ENCODE measurements at regions not wholly inside any gene's neighbourhood (a gene's known extent, or its start where the extent isn't known, plus 50 kb on each side); places are given as distances from the start of the nearest gene placed in this dataset.

DNA sequence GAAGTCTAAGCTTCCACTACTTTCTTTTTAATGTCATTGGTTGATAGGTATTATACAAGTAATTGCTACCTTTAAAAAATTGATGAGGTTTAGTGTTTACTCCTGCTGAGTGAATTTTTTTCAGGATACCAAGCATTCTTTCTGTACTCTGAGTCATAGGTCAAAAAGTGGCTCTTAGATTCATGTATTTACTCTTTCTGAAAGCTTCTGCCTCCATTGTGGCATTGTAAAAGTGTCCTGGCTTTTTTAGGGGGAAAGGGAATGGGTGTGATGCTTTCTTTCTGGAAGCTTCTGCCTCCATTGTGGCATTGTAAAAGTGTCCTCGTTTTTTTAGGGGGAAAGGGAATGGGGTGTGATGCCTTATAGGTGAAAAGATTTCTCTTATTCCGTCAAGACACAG lies 286.5 kb downstream of the LPIN1 start:
- no peak for FAIRE-seq

DNA sequence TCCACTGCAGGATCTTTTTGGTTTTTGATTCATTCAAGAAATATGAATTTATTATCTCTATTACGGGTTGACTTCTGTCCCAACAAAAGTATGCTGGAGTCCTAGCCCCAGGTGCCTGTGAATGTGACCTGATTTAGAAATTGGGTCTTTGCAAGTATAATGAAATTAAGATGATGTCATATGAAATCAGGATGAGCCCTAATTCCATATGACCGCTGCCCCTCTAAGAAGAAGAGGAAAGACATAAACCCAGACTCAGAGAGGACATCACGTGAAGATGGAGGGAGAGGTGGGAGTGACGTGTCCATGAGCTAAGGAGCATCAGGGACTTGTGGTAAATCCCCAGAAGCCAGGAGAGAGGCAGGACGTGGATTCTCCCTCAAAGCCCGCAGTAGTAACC lies 287.1 kb downstream of the LPIN1 start:
- FAIRE-seq, result no peak

DNA sequence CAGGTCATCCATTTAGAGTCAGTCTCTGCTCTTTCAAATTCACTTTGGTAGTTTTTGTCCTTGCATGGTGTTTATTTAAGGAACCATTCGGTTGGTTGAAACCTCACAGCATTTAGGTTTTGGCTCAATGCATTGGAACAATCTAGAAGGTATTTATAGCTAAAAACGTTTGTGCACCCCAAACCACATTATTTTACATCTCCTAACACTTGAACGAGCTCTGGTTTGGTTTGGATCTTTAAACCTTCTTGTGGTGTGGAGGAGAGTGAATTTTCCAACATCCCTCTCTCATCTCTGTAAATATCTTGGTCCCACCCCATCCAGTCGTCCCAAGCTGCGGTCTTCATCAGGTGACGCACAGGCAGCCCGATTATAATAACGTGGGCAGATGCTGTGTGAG lies 287.9 kb downstream of the LPIN1 start:
- no peak for FAIRE-seq

DNA sequence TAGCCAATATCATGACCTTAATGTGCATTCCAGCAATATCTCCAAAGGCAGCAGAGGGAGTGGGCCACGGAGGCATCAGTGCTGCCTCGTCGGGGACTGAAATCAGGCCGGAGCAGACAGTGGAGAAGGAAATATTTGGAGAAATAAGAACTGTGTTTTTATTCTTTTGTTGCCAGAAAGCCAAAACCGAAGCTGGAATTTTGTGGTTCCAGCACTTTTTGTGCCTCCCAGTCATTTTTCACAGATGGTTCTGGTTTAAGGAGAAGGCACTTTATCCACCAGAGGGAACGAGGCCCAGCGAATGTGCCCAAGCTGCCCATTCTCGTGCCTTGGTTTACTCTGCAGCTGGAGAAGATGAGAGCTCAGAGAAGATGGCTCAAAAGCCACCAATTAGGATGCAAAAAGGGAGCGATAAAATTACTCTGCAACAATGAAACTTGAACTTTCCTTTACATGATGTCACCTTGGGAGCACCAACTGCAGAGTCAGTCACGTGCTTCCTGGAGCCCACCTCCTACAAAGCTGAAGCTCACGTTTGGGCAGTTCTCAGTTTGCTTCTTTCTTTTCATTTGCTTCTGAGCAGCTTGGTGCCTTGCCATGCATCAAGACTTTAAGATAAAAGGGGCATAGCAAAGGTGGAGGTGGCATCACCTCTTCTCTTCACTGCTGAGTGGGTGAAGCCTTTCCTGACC lies 288.7 kb downstream of the LPIN1 start:
- no peak for FAIRE-seq

DNA sequence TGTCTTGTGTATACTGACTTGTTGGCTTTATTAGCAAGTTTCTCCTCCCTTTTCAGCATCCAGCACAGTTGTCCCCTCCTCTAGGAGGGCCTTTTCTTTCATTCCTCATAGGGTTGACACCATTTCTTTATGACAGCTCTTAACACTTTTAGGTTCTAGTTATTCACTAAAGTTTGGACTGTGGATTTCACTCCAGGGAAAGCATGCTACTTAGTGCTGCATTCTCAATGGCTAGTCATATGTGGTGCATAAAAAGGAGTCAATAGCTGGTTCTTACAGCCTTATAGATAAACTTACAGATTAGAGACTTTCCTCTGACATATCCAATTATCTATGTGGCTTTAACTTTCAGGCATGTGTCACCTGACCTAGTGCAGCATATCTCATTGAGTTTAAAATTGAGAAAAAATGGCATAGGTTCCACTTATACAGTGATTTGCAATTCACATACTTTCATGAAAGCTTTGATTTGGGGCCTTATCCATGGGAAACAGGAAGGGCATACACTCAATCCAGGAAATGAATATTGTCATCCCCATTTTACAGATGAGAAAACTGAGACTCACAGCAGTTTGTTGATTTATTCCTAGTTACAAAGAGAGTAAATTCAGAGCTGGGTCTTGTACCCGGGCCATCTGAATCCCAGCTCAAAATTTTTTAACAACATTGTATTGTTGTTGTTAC lies 289.7 kb downstream of the LPIN1 start:
- no peak for FAIRE-seq

GRCh38 chr2:12036640-12036983 lies 290.2 kb downstream of the LPIN1 start:
- no peak for FAIRE-seq

DNA sequence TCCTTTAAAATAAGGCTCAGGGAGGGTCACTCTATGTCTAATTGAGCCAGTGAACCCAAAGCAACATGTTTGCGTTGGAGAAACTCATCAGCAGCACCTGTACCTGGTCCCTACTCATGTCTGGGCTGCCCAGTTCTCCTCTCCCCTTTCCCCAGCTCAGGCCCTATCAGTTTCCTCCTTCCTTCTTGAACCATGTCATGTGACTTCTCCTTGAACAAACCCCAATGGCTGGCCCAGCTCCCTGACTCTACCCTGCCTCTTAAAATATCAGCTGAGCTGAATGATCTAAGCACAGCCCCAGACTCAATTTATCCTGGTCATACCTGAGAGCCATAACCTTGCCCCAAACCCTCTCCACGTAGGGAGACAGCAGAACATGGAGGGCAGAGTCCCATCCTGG lies 290.9 kb downstream of the LPIN1 start:
- no peak for FAIRE-seq

GRCh38 chr2:12041236-12041635 lies 294.8 kb downstream of the LPIN1 start:
- no peak for FAIRE-seq

DNA sequence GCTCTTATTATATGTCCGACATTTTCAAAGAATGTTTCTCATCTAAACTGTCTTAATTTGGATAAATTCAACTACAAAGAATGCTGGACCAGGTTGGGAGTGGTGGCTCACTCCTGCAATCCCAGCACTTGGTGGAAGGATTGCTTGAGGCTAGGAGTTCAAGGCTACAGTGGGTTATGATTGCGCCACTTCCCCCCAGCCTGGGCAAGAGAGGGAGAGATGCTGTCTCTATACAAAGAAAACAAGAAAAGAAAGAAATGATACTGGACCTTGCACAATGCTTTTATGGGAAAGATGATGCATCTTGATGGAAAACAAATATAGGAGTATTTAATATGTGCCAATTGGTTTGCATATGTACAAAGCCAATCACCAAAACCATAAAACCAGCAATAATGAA lies 296.7 kb downstream of the LPIN1 start:
- no peak for FAIRE-seq

DNA sequence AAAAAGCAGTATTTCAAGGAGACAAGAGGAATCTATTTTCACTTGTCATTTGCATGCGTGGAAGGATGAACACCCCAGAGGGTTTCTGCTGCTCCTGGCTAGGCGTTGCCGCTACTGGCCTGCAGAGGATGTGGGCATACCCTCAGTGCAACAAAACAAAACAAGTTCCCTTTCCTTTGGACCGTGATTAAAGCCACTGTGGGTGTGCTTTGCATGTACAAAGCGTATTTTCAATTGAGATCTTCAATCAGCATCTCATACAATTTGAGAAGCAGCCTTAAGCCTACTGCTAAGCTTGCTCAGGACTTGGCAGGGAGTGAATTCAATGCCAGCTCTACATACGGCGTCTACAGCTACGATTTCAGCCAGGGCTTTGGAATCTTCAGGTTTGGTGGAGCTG lies 298.4 kb downstream of the LPIN1 start:
- FAIRE-seq, result no peak

GRCh38 chr2:12045864-12046291 lies 299.4 kb downstream of the LPIN1 start:
- FAIRE-seq, result no peak

- no peak for FAIRE-seq
Measured at GRCh38 chr2:12046641-12047040, 300.2 kb downstream of the LPIN1 start.

DNA sequence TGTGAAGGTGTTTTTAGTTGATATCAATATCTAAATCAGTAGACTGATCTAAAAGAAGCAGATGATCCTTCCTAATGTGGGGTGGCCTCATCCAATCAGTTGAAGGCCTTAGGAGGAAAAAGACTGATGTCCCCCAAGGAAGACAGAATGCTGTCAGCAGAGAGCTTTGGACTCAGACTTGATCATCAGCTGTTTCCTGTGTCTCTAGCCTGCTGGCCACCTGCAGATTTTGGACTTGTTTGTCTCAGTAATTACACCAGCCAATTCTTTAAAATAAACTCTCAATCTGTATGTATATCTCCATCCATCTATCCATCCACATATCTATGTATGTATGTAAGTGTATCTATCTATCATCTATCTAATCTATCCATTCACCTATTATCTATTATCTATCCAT lies 301.3 kb downstream of the LPIN1 start:
- no peak for FAIRE-seq

- FAIRE-seq, result no peak
Measured at GRCh38 chr2:12048550-12048949, 302.1 kb downstream of the LPIN1 start.

DNA sequence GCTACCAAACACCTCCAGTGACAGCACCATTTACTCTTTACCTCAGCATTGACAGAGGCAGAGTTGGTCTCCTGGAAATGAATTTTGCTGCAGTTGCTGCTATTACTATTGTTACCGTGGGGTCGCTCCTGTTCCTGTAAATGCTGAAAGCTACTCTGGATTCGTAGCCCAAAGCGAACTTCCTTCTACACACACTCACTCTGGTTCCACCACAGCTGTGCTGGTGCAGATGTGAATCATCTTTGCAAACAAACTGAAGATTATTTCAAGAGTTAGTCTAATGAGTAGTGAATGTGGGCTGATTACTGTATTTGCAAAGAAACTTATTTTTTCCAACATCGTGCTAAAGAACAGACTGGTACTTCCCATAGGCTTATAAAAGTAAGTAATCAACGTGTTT lies 304.0 kb downstream of the LPIN1 start:
- no peak for FAIRE-seq

GRCh38 chr2:12051831-12052230 lies 305.4 kb downstream of the LPIN1 start:
- FAIRE-seq, result no peak

- no peak for FAIRE-seq
Measured at GRCh38 chr2:12052796-12053195, 306.4 kb downstream of the LPIN1 start.

- no peak for FAIRE-seq
Measured at GRCh38 chr2:12054956-12055618, 308.7 kb downstream of the LPIN1 start.

DNA sequence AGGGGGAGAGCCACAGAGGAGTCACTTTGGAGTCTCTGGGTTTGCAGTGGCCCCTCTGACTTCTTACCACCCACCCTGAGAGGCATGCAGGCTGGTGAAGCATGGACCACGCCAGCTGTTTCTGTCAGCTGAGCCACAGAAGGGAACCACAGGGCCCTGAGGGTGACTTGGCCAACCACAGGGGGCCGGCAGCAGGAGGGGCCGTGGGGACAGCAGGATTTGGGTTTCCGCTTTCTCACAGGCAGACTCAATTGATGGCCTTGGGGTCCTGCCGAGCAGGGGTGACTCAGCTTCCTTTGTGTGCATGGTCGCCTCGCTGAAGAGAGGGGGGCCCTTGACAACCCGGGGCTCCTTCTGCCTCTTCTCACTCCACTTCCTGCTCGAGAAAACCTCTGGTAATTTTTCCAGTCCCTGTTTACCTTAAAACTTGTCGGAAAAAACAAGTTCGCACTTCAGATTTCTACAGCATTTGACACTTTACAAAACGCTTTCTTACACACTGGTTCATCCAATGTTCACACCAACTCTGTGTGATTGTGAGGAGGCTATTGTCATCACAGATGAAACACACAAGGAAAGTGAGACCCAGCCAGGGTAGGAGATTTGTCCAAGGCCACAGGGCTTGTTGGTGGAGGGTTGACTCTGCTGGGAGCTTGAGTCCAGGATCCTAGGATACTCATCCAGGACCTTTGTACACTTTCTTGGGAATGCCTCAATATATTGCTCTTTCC lies 311.2 kb downstream of the LPIN1 start:
- no peak for FAIRE-seq

DNA sequence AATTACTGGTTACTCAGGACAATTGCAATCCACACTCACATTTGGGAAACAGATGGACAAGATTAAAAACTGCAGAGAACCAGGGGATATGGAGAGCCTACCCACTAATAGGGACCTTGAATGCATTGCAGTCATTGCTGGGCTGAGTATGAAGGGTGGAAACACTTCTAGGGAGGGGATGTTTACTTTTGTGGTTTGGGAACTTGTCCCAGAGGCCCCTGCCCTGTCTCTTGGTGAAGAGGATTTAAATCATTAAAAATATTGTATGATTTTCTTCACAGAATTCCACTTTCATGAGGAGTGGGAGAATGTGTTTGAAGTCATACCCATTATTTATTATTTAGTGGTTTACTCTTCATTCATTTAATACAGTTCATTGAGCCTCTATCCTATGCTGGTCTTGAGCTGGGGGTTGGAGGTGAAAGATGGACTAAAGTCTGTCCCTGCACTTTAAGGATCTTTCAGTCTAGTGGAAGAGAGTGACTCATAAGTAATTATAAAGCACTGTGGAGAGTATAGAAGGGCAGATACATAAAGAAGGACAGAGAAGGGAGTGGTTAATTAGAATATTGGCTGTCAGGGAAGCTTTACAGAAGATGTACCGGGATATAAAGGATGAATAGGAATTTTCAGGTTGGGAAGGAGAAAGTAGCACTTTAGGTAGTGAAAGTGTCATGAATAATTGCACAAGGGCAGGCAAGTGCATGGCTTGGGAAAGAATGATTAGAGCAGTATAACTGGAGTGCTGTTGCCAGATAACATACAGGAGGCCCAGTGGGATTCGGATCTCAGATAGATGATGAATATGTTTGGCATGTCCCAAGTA lies 313.4 kb downstream of the LPIN1 start:
- FAIRE-seq, result no peak

DNA sequence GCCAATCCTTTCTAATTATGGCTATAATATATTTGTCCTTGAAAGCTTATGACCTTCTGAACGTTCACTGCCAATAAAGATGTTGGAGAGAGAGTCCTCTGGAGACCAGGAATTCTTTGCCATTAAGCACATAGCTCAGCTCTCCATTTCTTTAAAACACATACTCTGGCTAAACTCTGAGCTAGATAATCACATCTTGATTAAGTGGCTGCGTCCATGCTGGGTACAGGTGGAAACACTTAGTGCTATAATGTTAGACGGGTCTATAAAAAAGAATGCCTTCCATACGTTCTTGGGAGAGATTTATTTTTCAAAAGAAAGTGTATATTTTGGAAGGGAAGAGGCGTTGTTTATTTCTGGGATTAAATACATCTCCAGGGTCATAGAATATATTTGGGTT lies 314.5 kb downstream of the LPIN1 start:
- FAIRE-seq, result no peak

- no peak for FAIRE-seq
Measured at GRCh38 chr2:12061286-12062052, 315.0 kb downstream of the LPIN1 start.
